ENCODE measurements at regions not wholly inside any gene's neighbourhood (a gene's known extent, or its start where the extent isn't known, plus 50 kb on each side); places are given as distances from the start of the nearest gene placed in this dataset.

DNA sequence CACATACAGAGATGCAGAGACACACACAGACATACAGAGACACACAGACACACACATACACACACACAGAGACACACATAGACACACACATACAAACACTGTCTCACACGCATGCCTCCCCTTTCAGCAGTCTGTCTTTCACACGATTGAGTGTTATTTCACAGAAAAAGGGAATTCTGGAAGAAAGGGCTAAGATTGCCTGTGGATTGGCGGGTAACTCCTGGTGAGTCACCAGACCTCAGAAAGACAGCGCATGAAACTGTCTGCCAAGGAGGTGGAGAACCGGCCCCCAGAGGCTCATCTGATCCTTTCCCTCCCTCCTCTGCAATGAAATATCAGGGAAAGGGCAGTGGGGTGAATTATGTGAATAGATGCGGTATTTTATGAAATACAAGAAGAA is 127.2 kb upstream of the GSC start:
- Histone ChIP-seq H3K4me2 (ENCODE audit: insufficient read depth, low read length) (peak overlapping the region; percentile 54), H3K4me3 (ENCODE audit: insufficient read depth, low read length) (no peak overlapping the region), H3K27ac (ENCODE audit: low read depth, low read length) (no peak overlapping the region), H3K36me3 (ENCODE audit: insufficient read depth, low read length) (no peaks in the 10 kb centered on the region), H3K27me3 (ENCODE audit: insufficient read depth, low read length) (peaks cover 4% of the 10 kb centered on the region), H3K4me1 (ENCODE audit: insufficient read depth, low read length) (peaks cover 11% of the 10 kb centered on the region), H3K9me3 (ENCODE audit: low read depth, low read length) (no peaks in the 10 kb centered on the region), H4K20me1 (ENCODE audit: insufficient read depth, low read length) (no peaks in the 10 kb centered on the region), H2AFZ (ENCODE audit: low read length) (no peak overlapping the region), H3K79me2 (ENCODE audit: insufficient read depth, low read length) (no peaks in the 10 kb centered on the region)
- no peak for DNase-seq (ENCODE audit: insufficient read length, low spot score, missing footprints)
- TF ChIP-seq, protein P1, sequence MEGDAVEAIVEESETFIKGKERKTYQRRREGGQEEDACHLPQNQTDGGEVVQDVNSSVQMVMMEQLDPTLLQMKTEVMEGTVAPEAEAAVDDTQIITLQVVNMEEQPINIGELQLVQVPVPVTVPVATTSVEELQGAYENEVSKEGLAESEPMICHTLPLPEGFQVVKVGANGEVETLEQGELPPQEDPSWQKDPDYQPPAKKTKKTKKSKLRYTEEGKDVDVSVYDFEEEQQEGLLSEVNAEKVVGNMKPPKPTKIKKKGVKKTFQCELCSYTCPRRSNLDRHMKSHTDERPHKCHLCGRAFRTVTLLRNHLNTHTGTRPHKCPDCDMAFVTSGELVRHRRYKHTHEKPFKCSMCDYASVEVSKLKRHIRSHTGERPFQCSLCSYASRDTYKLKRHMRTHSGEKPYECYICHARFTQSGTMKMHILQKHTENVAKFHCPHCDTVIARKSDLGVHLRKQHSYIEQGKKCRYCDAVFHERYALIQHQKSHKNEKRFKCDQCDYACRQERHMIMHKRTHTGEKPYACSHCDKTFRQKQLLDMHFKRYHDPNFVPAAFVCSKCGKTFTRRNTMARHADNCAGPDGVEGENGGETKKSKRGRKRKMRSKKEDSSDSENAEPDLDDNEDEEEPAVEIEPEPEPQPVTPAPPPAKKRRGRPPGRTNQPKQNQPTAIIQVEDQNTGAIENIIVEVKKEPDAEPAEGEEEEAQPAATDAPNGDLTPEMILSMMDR (IDR thresholded peaks at IDR 0.05; ENCODE audit: extremely low read depth, low read depth, low read length), result no peak

DNA sequence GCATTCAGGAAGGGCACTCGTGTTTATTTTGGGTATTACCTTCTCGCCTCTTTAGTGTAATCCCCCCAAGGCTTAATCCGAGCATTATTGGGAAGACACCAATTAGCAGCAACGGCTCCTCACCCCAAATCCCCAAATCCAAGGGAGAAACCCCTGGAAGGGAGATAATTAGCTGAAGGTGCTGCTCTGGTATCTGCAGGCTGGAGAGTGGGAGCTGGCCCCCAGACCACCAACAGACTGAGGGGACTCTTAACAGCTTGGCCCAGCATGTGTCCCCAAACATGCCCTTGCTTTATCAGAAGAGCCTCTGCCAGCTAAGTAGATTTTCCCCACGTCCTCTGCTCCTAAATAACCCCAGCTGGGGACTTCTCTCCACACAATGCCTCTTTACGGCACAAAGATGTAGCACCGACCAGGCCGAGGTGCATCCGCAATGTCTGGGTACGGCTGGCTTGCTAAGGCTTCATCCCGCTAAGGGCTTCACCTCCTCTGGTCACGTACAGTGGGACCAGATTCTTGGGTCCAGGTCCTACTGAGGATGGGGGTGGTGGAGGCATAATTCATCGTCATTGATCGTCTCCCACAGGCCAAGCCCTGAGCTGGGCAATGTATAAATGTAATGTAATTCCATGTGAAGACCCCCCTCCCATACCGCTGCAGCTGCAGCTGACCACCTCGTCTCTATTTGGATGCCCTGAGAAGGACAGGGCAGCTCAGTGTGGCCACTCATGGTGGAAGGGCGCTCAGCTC is 123.7 kb upstream of the GSC start:
- DNase-seq (ENCODE audit: insufficient read length, low spot score, missing footprints), result no peak
- Histone ChIP-seq H4K20me1 (ENCODE audit: insufficient read depth, low read length) (no peaks in the 10 kb centered on the region), H3K27me3 (ENCODE audit: insufficient read depth, low read length) (peaks cover 4% of the 10 kb centered on the region), H3K27ac (ENCODE audit: low read depth, low read length) (no peak overlapping the region), H3K36me3 (ENCODE audit: insufficient read depth, low read length) (no peaks in the 10 kb centered on the region), H3K4me2 (ENCODE audit: insufficient read depth, low read length) (no peak overlapping the region), H3K9me3 (ENCODE audit: low read depth, low read length) (no peaks in the 10 kb centered on the region), H2AFZ (ENCODE audit: low read length) (no peak overlapping the region), H3K4me3 (ENCODE audit: insufficient read depth, low read length) (no peak overlapping the region), H3K4me1 (ENCODE audit: insufficient read depth, low read length) (peaks cover 11% of the 10 kb centered on the region), H3K79me2 (ENCODE audit: insufficient read depth, low read length) (no peaks in the 10 kb centered on the region)
- TF ChIP-seq, protein P1 (IDR thresholded peaks at IDR 0.05; ENCODE audit: extremely low read depth, low read depth, low read length), result no peak

DNA sequence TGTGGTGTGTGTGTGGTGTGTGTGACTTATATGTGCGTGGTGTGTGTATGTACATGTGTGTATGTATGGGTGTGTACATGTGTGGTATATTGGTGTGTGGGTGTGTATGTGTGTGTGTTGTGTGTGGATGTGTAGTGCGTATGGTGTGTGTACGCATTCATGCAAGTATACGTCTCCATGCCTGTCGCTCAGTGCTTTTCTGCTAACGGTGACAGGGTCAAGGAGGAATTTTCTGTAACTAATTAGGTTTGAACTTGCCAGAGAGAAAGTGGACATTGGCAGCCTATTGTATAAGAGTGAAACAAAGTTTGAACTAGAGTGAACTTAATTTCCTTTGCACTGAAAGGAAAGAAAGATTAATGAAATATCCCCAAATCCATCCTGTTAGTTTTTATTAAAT is 120.9 kb upstream of the GSC start:
- Histone ChIP-seq H3K4me3 (ENCODE audit: insufficient read depth, low read length) (no peak overlapping the region), H3K9me3 (ENCODE audit: low read depth, low read length) (no peaks in the 10 kb centered on the region), H3K79me2 (ENCODE audit: insufficient read depth, low read length) (no peaks in the 10 kb centered on the region), H3K27me3 (ENCODE audit: insufficient read depth, low read length) (peaks cover under 1% of the 10 kb centered on the region), H3K27ac (ENCODE audit: low read depth, low read length) (no peak overlapping the region), H4K20me1 (ENCODE audit: insufficient read depth, low read length) (no peaks in the 10 kb centered on the region), H3K4me1 (ENCODE audit: insufficient read depth, low read length) (no peaks in the 10 kb centered on the region), H2AFZ (ENCODE audit: low read length) (no peak overlapping the region), H3K4me2 (ENCODE audit: insufficient read depth, low read length) (no peak overlapping the region), H3K36me3 (ENCODE audit: insufficient read depth, low read length) (no peaks in the 10 kb centered on the region)
- DNase-seq (ENCODE audit: insufficient read length, low spot score, missing footprints), result no peak
- TF ChIP-seq, protein P1 (IDR thresholded peaks at IDR 0.05; ENCODE audit: extremely low read depth, low read depth, low read length), result no peak

DNA sequence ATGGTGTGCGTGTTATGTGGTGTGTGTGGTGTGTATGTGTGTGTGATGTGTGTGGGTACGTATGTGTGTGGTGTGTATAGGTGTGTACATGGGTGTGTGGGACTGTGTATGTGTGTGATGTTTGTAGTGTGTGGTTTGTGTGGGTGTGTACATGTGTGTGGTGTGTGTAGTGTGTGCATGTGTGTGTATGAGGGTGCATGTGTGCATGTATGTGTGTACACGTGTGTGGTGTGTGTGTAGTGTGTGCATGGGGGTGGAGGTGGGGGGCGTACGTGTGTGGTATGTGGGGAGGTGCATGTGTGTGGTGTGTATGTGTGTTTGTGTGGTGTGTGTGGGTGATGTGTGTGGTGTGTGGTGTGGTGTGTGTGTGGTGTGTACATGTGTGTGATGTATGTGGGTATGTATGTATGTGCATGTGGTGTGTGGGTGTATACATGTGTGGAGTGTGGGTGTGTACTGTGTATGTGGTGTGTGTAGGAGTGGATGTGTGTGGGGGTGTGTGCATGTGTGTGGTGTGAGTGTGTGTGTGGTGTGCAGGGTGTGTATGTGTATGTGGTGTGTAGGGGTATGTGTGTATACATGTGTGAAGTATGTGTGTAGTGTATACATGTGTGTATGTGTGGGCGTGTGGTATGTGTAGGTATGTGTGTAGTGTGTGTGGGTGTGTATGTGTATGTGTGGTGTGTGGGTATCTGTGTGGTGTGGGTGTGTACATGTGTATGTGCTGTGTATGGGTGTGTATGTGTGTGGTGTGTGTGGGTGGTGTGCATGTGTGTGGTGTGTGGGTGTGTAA is 119.8 kb upstream of the GSC start:
- TF ChIP-seq, protein P1 (IDR thresholded peaks at IDR 0.05; ENCODE audit: extremely low read depth, low read depth, low read length), result no peak
- Histone ChIP-seq H4K20me1 (ENCODE audit: insufficient read depth, low read length) (no peaks in the 10 kb centered on the region), H3K4me2 (ENCODE audit: insufficient read depth, low read length) (no peak overlapping the region), H3K4me3 (ENCODE audit: insufficient read depth, low read length) (no peak overlapping the region), H3K27ac (ENCODE audit: low read depth, low read length) (no peak overlapping the region), H3K9me3 (ENCODE audit: low read depth, low read length) (no peaks in the 10 kb centered on the region), H3K4me1 (ENCODE audit: insufficient read depth, low read length) (no peaks in the 10 kb centered on the region), H3K27me3 (ENCODE audit: insufficient read depth, low read length) (no peaks in the 10 kb centered on the region), H3K36me3 (ENCODE audit: insufficient read depth, low read length) (no peaks in the 10 kb centered on the region), H3K79me2 (ENCODE audit: insufficient read depth, low read length) (no peaks in the 10 kb centered on the region), H2AFZ (ENCODE audit: low read length) (no peak overlapping the region)
- no peak for DNase-seq (ENCODE audit: insufficient read length, low spot score, missing footprints)
